Cardiac fibroblast (primary cell): ENCODE measurements at regions not wholly inside any gene's neighbourhood (a gene's known extent, or its start where the extent isn't known, plus 50 kb on each side); places are given as distances from the start of the nearest gene placed in this dataset.

Experiments
- DNase-seq, 2 donors: peaks; one replicate each; pipeline versions ENCODE4 v3.0.0 to v3.0.0-alpha.2; 2010; ENCODE audit warnings: low read depth in 2 of 2
- H3K4me3 ChIP-seq, 2 donors: replicated peaks in 1 of 2; 1 replicate in 1 of 2; 2 replicates in 1 of 2; pipeline ENCODE4 v1.5.1; 2011; ENCODE audit warnings: low read depth in 2 of 2, low read length in 2 of 2, mild to moderate bottlenecking in 2 of 2, moderate library complexity in 1 of 2
- TF ChIP-seq, protein P1 (sequence below): IDR thresholded peaks from one replicate; pipeline ENCODE4 v1.5.1; 2011; ENCODE audit warnings: low read depth, mild to moderate bottlenecking, low read length, inconsistent platforms

DNA sequence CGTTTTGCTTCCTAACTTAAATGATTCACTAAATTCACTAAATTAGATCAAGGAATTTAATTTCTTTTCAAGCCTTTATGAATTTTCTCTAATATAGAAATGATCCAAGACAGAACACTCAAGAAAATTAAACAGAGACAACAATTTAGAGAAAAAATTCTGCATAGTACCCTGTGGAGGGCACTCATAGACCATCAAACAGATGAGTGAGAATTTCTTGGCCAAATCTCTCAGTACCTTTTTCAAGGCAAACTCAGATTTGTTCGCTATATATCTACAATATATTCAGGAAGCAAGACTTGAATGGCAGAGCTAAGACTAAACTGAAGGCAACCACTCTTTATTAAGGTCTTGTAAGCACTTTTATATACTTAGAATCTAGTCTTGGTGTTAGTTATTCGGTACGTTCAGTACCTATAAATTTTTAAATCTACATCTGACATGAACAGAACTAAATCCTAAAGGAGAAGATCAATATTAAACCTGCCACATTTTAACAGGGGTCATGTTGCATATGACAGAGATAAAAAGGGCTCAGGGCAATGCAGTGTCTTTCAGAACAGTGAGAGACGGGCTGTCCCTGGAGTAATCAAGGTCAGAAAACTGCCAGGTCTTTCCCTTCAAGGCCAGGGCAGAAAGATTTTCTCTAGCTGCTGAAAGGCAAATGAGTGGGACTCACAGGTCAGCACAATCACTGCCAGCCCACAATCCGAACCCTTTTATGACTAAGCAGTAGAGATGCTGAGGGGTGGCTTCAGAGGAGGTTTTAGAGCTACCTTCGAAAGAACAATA, 118.8 kb upstream of the TMPRSS15 start:
- TF ChIP-seq, protein P1, sequence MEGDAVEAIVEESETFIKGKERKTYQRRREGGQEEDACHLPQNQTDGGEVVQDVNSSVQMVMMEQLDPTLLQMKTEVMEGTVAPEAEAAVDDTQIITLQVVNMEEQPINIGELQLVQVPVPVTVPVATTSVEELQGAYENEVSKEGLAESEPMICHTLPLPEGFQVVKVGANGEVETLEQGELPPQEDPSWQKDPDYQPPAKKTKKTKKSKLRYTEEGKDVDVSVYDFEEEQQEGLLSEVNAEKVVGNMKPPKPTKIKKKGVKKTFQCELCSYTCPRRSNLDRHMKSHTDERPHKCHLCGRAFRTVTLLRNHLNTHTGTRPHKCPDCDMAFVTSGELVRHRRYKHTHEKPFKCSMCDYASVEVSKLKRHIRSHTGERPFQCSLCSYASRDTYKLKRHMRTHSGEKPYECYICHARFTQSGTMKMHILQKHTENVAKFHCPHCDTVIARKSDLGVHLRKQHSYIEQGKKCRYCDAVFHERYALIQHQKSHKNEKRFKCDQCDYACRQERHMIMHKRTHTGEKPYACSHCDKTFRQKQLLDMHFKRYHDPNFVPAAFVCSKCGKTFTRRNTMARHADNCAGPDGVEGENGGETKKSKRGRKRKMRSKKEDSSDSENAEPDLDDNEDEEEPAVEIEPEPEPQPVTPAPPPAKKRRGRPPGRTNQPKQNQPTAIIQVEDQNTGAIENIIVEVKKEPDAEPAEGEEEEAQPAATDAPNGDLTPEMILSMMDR = no peak
- no peak overlapping the region for H3K4me3 ChIP-seq
- no peak for DNase-seq

DNA sequence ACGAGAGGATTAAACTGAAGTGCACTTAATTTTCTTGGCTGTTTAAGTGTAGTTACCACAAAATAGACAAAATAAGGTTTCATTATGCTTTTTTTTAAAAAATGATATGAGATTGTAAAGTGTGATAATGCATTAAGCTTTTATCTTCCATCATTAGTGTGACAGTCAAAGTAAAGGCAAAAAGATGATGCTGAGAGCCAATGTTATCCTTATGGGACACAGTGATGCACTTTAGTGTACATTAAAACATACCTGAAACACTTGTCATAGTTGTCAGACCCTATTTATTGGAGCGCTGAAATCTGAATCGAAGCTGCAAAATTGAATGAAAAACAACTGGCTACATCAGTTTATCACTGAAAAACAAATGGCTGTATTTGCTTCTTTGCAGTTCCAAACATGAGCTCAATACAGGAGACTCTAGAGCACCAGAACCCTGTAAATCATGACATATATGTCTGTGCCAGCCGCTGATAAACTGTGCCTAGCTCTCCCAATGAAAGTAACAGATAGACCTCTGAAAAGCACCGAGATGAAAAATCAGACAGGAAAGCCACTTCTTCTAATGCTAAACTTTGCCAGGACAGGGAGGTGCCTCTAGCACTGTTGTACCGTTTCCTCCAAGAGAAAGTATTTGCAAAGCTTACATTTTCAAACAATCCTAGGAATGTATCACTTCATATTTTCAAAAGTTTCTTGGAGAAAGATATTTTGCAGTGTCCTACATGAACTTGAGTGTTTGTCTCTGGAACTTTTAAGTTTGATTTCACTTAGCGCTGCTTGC, 120.7 kb upstream of the TMPRSS15 start:
- no peak for DNase-seq
- H3K4me3 ChIP-seq = no peak overlapping the region
- TF ChIP-seq, protein P1 = no peak

DNA sequence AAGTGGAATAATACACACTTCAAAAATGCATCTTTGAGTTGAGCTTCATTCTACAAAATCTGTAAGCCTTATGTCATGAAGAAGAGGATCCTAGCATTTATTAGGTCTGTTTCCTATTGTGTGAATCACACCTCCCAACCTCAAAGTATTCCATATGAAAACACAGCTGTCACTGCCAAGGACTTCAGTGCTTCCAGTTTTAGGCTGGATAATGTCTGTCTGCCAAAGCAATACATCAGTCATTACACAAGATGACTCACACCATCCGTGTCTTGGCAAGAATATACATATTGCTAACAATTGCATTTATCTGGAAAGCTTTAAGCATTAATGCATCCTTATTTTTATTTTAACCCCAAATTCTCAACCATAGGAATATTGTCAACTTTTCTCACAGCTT, 125.7 kb upstream of the TMPRSS15 start:
- no peak overlapping the region for H3K4me3 ChIP-seq
- peak; percentile 6 to 49 for DNase-seq
- TF ChIP-seq, protein P1 = no peak

DNA sequence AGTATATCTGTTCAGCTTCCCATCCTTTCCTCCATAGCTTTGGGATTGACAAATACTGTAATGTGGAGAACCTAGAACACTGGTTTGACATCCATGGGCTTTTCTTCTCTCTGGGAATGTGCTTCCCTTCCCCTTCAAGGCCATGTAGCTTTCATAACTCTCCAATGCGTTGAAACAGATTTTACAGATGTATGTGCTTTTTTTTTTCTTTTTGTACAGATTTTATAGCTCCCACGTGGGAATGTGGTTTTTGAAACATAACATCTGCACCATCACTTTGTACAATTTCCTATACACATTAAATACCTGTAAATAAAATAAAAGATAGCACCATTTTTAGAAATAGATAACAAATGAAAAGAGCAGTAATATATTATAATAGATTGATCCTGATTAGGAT, 138.5 kb upstream of the TMPRSS15 start:
- no peak for DNase-seq
- TF ChIP-seq, protein P1 = no peak
- no peak overlapping the region for H3K4me3 ChIP-seq

DNA sequence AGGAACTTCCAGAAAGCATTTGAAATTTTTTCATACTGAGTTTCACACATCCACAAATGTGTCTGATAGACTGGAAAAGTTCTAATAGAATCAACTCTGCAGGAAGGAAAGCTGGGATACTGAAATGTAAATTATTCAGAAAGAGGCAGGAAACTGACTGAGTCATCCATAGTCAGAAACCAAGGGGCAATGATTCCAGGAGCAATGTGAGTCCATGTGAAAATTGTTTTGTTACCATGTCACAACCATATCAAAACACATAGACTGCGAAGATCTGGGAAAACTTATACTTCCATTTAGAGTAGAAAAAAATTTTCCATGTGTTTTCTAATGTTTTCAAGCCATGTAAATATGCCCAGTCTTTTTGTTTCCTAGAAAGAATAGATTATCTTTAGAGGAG, 142.3 kb upstream of the TMPRSS15 start:
- TF ChIP-seq, protein P1 = no peak

DNA sequence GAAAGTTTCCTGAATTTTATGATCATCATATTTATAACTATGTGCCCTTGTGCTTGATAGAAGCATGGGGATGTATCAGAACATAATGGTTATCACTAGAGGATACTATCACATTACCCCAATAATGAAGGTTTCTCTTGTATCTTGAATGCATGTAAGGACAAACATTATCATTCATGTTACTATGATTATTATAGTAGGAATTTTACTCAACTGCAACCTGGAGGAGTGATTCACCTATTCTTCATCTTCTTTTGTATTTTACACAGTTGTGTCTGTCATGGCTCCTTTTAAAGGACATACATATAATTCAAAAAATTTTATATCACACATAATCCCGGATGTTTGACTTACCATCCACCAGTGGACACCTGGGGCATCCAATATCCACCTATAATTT, 143.8 kb upstream of the TMPRSS15 start:
- no peak overlapping the region for H3K4me3 ChIP-seq
- no peak for DNase-seq
- TF ChIP-seq, protein P1 = no peak

More for the DNA sequence above, 142.3 kb upstream of the TMPRSS15 start:
- H3K4me3 ChIP-seq = no peak overlapping the region
- DNase-seq = no peak
